ENCODE measurements at regions not wholly inside any gene's neighbourhood (a gene's known extent, or its start where the extent isn't known, plus 50 kb on each side); places are given as distances from the start of the nearest gene placed in this dataset.
"Not testable (repeated sequence)": the region's sequence is repeated elsewhere in the genome, so short reads cannot be mapped to it uniquely, and the experiment has no call there.

GRCh38 chr7:36065563-36066342 is 87.3 kb upstream of the EEPD1 start:
- not testable (repeated sequence) for DNase-seq (ENCODE audit: low read depth in 2 of 2)

GRCh38 chr7:36066343-36066664 is 86.8 kb upstream of the EEPD1 start:
- DNase-seq (ENCODE audit: low read depth in 2 of 2) = no peak

- no peak for DNase-seq (ENCODE audit: low read depth in 2 of 2)
Observed at GRCh38 chr7:36070230-36070629, 82.8 kb upstream of the EEPD1 start.

GRCh38 chr7:36071605-36072004 is 81.4 kb upstream of the EEPD1 start:
- no peak for DNase-seq (ENCODE audit: low read depth in 2 of 2)

- DNase-seq (ENCODE audit: low read depth in 2 of 2) = no peak
Observed at GRCh38 chr7:36072620-36073019, 80.4 kb upstream of the EEPD1 start.

GRCh38 chr7:36075561-36075960 is 77.5 kb upstream of the EEPD1 start:
- no peak for DNase-seq (ENCODE audit: low read depth in 2 of 2)

- no peak for DNase-seq (ENCODE audit: low read depth in 2 of 2)
Observed at GRCh38 chr7:36076074-36076473, 77.0 kb upstream of the EEPD1 start.

- DNase-seq (ENCODE audit: low read depth in 2 of 2) = no peak
Observed at GRCh38 chr7:36078816-36079360, 74.2 kb upstream of the EEPD1 start.

GRCh38 chr7:36079446-36080025 is 73.5 kb upstream of the EEPD1 start:
- DNase-seq (ENCODE audit: low read depth in 2 of 2) = no peak

GRCh38 chr7:36080843-36081242 is 72.2 kb upstream of the EEPD1 start:
- no peak for DNase-seq (ENCODE audit: low read depth in 2 of 2)

GRCh38 chr7:36082216-36082615 is 70.8 kb upstream of the EEPD1 start:
- DNase-seq (ENCODE audit: low read depth in 2 of 2) = no peak

GRCh38 chr7:36082910-36083309 is 70.1 kb upstream of the EEPD1 start:
- DNase-seq (ENCODE audit: low read depth in 2 of 2) = no peak

- DNase-seq (ENCODE audit: low read depth in 2 of 2) = no peak
Observed at GRCh38 chr7:36083626-36084380, 69.3 kb upstream of the EEPD1 start.

- DNase-seq (ENCODE audit: low read depth in 2 of 2) = no peak
Observed at GRCh38 chr7:36084485-36085091, 68.5 kb upstream of the EEPD1 start.

- no peak for DNase-seq (ENCODE audit: low read depth in 2 of 2)
Observed at GRCh38 chr7:36085096-36085495, 68.0 kb upstream of the EEPD1 start.

GRCh38 chr7:36086571-36086970 is 66.5 kb upstream of the EEPD1 start:
- DNase-seq (ENCODE audit: low read depth in 2 of 2) = no peak

GRCh38 chr7:36088553-36088952 is 64.5 kb upstream of the EEPD1 start:
- no peak for DNase-seq (ENCODE audit: low read depth in 2 of 2)

GRCh38 chr7:36088966-36089365 is 64.1 kb upstream of the EEPD1 start:
- no peak for DNase-seq (ENCODE audit: low read depth in 2 of 2)

GRCh38 chr7:36090976-36091873 is 61.8 kb upstream of the EEPD1 start:
- no peak for DNase-seq (ENCODE audit: low read depth in 2 of 2)

- DNase-seq (ENCODE audit: low read depth in 2 of 2) = no peak
Observed at GRCh38 chr7:36091874-36092176, 61.2 kb upstream of the EEPD1 start.

- DNase-seq (ENCODE audit: low read depth in 2 of 2) = no peak
Observed at GRCh38 chr7:36092221-36092771, 60.8 kb upstream of the EEPD1 start.

Measured in stimulated activated CD4-positive, alpha-beta T cell treated with anti-CD3 and anti-CD28 coated beads, Interleukin-4, amount 100 ng/mL, for 48 hours (primary cell).